ENCODE measurements at regions not wholly inside any gene's neighbourhood (a gene's known extent, or its start where the extent isn't known, plus 50 kb on each side); places are given as distances from the start of the nearest gene placed in this dataset.
"Not testable (repeated sequence)": the region's sequence is repeated elsewhere in the genome, so short reads cannot be mapped to it uniquely, and the experiment has no call there.

GRCh38 chr1:57578099-57578498 is 154.2 kb upstream of the DAB1 start:
- no peaks in the 10 kb centered on the region for H3K36me3 ChIP-seq (ENCODE audit: control insufficient read depth, insufficient read depth, low read length)
- no peak overlapping the region for H3K9ac ChIP-seq (ENCODE audit: low read length)
- H3K9me3 ChIP-seq (ENCODE audit: control insufficient read depth, low read length) = no peaks in the 10 kb centered on the region
- no peaks in the 10 kb centered on the region for H3K27me3 ChIP-seq (ENCODE audit: control insufficient read depth, insufficient read depth, low read length)
- peaks cover 57% of the 10 kb centered on the region for H3K4me1 ChIP-seq (ENCODE audit: control insufficient read depth, insufficient read depth, low read length)
- no peak overlapping the region for H3K4me3 ChIP-seq (ENCODE audit: low read length)

GRCh38 chr1:57576756-57577155 is 152.9 kb upstream of the DAB1 start:
- Histone ChIP-seq H3K27me3 (ENCODE audit: control insufficient read depth, insufficient read depth, low read length) (no peaks in the 10 kb centered on the region), H3K9ac (ENCODE audit: low read length) (no peak overlapping the region), H3K9me3 (ENCODE audit: control insufficient read depth, low read length) (no peaks in the 10 kb centered on the region), H3K4me1 (ENCODE audit: control insufficient read depth, insufficient read depth, low read length) (peaks cover 57% of the 10 kb centered on the region), H3K36me3 (ENCODE audit: control insufficient read depth, insufficient read depth, low read length) (no peaks in the 10 kb centered on the region), H3K4me3 (ENCODE audit: low read length) (no peak overlapping the region)

GRCh38 chr1:57572016-57572415 is 148.2 kb upstream of the DAB1 start:
- Histone ChIP-seq H3K9ac (ENCODE audit: low read length) (no peak overlapping the region), H3K36me3 (ENCODE audit: control insufficient read depth, insufficient read depth, low read length) (no peaks in the 10 kb centered on the region), H3K9me3 (ENCODE audit: control insufficient read depth, low read length) (no peaks in the 10 kb centered on the region), H3K4me3 (ENCODE audit: low read length) (no peak overlapping the region), H3K4me1 (ENCODE audit: control insufficient read depth, insufficient read depth, low read length) (peaks cover 27% of the 10 kb centered on the region), H3K27me3 (ENCODE audit: control insufficient read depth, insufficient read depth, low read length) (no peaks in the 10 kb centered on the region)

- not testable (repeated sequence) for H3K4me3 ChIP-seq (ENCODE audit: low read length); H3K9ac ChIP-seq (ENCODE audit: low read length); H3K27me3 ChIP-seq (ENCODE audit: control insufficient read depth, insufficient read depth, low read length); H3K9me3 ChIP-seq (ENCODE audit: control insufficient read depth, low read length); H3K36me3 ChIP-seq (ENCODE audit: control insufficient read depth, insufficient read depth, low read length); H3K4me1 ChIP-seq (ENCODE audit: control insufficient read depth, insufficient read depth, low read length)
Measured at GRCh38 chr1:57558066-57558465, 134.2 kb upstream of the DAB1 start.

- H3K9ac ChIP-seq (ENCODE audit: low read length) = no peak overlapping the region
- peaks cover 5% of the 10 kb centered on the region for H3K4me1 ChIP-seq (ENCODE audit: control insufficient read depth, insufficient read depth, low read length)
- no peaks in the 10 kb centered on the region for H3K9me3 ChIP-seq (ENCODE audit: control insufficient read depth, low read length)
- H3K27me3 ChIP-seq (ENCODE audit: control insufficient read depth, insufficient read depth, low read length) = no peaks in the 10 kb centered on the region
- no peak overlapping the region for H3K4me3 ChIP-seq (ENCODE audit: low read length)
- H3K36me3 ChIP-seq (ENCODE audit: control insufficient read depth, insufficient read depth, low read length) = no peaks in the 10 kb centered on the region
Measured at GRCh38 chr1:57553666-57554065, 129.8 kb upstream of the DAB1 start.

GRCh38 chr1:57551476-57551875 is 127.6 kb upstream of the DAB1 start:
- no peaks in the 10 kb centered on the region for H3K9me3 ChIP-seq (ENCODE audit: control insufficient read depth, low read length)
- H3K36me3 ChIP-seq (ENCODE audit: control insufficient read depth, insufficient read depth, low read length) = no peaks in the 10 kb centered on the region
- H3K9ac ChIP-seq (ENCODE audit: low read length) = no peak overlapping the region
- no peak overlapping the region for H3K4me3 ChIP-seq (ENCODE audit: low read length)
- no peaks in the 10 kb centered on the region for H3K27me3 ChIP-seq (ENCODE audit: control insufficient read depth, insufficient read depth, low read length)
- H3K4me1 ChIP-seq (ENCODE audit: control insufficient read depth, insufficient read depth, low read length) = peaks cover 5% of the 10 kb centered on the region

GRCh38 chr1:57550092-57550491 is 126.2 kb upstream of the DAB1 start:
- no peak overlapping the region for H3K9ac ChIP-seq (ENCODE audit: low read length)
- no peaks in the 10 kb centered on the region for H3K27me3 ChIP-seq (ENCODE audit: control insufficient read depth, insufficient read depth, low read length)
- no peaks in the 10 kb centered on the region for H3K36me3 ChIP-seq (ENCODE audit: control insufficient read depth, insufficient read depth, low read length)
- H3K4me3 ChIP-seq (ENCODE audit: low read length) = no peak overlapping the region
- H3K4me1 ChIP-seq (ENCODE audit: control insufficient read depth, insufficient read depth, low read length) = peaks cover 5% of the 10 kb centered on the region
- H3K9me3 ChIP-seq (ENCODE audit: control insufficient read depth, low read length) = no peaks in the 10 kb centered on the region

- H3K4me1 ChIP-seq (ENCODE audit: control insufficient read depth, insufficient read depth, low read length) = peaks cover 5% of the 10 kb centered on the region
- H3K9ac ChIP-seq (ENCODE audit: low read length) = no peak overlapping the region
- no peaks in the 10 kb centered on the region for H3K36me3 ChIP-seq (ENCODE audit: control insufficient read depth, insufficient read depth, low read length)
- no peaks in the 10 kb centered on the region for H3K27me3 ChIP-seq (ENCODE audit: control insufficient read depth, insufficient read depth, low read length)
- H3K9me3 ChIP-seq (ENCODE audit: control insufficient read depth, low read length) = no peaks in the 10 kb centered on the region
- H3K4me3 ChIP-seq (ENCODE audit: low read length) = no peak overlapping the region
Measured at GRCh38 chr1:57549300-57549699, 125.4 kb upstream of the DAB1 start.

GRCh38 chr1:57546549-57547330 is 122.9 kb upstream of the DAB1 start:
- no peaks in the 10 kb centered on the region for H3K27me3 ChIP-seq (ENCODE audit: control insufficient read depth, insufficient read depth, low read length)
- no peak overlapping the region for H3K9ac ChIP-seq (ENCODE audit: low read length)
- no peaks in the 10 kb centered on the region for H3K36me3 ChIP-seq (ENCODE audit: control insufficient read depth, insufficient read depth, low read length)
- no peaks in the 10 kb centered on the region for H3K4me1 ChIP-seq (ENCODE audit: control insufficient read depth, insufficient read depth, low read length)
- no peaks in the 10 kb centered on the region for H3K9me3 ChIP-seq (ENCODE audit: control insufficient read depth, low read length)
- no peak overlapping the region for H3K4me3 ChIP-seq (ENCODE audit: low read length)

- H3K9ac ChIP-seq (ENCODE audit: low read length) = no peak overlapping the region
- H3K27me3 ChIP-seq (ENCODE audit: control insufficient read depth, insufficient read depth, low read length) = no peaks in the 10 kb centered on the region
- no peaks in the 10 kb centered on the region for H3K4me1 ChIP-seq (ENCODE audit: control insufficient read depth, insufficient read depth, low read length)
- no peaks in the 10 kb centered on the region for H3K36me3 ChIP-seq (ENCODE audit: control insufficient read depth, insufficient read depth, low read length)
- no peak overlapping the region for H3K4me3 ChIP-seq (ENCODE audit: low read length)
- no peaks in the 10 kb centered on the region for H3K9me3 ChIP-seq (ENCODE audit: control insufficient read depth, low read length)
Measured at GRCh38 chr1:57544345-57544744, 120.5 kb upstream of the DAB1 start.

GRCh38 chr1:57536749-57537423 is 113.0 kb upstream of the DAB1 start:
- no peak overlapping the region for H3K9ac ChIP-seq (ENCODE audit: low read length)
- no peaks in the 10 kb centered on the region for H3K9me3 ChIP-seq (ENCODE audit: control insufficient read depth, low read length)

GRCh38 chr1:57532299-57532698 is 108.4 kb upstream of the DAB1 start:
- no peaks in the 10 kb centered on the region for H3K36me3 ChIP-seq (ENCODE audit: control insufficient read depth, insufficient read depth, low read length)
- H3K4me1 ChIP-seq (ENCODE audit: control insufficient read depth, insufficient read depth, low read length) = peaks cover 8% of the 10 kb centered on the region
- H3K27me3 ChIP-seq (ENCODE audit: control insufficient read depth, insufficient read depth, low read length) = no peaks in the 10 kb centered on the region
- no peaks in the 10 kb centered on the region for H3K9me3 ChIP-seq (ENCODE audit: control insufficient read depth, low read length)
- H3K4me3 ChIP-seq (ENCODE audit: low read length) = no peak overlapping the region
- H3K9ac ChIP-seq (ENCODE audit: low read length) = no peak overlapping the region

More at GRCh38 chr1:57536749-57537423, 113.0 kb upstream of the DAB1 start:
- Histone ChIP-seq H3K36me3 (ENCODE audit: control insufficient read depth, insufficient read depth, low read length) (no peaks in the 10 kb centered on the region), H3K27me3 (ENCODE audit: control insufficient read depth, insufficient read depth, low read length) (no peaks in the 10 kb centered on the region), H3K4me3 (ENCODE audit: low read length) (no peak overlapping the region), H3K4me1 (ENCODE audit: control insufficient read depth, insufficient read depth, low read length) (peaks cover 8% of the 10 kb centered on the region)
